ENCODE measurements at regions not wholly inside any gene's neighbourhood (a gene's known extent, or its start where the extent isn't known, plus 50 kb on each side); places are given as distances from the start of the nearest gene placed in this dataset.
"Not testable (repeated sequence)": the region's sequence is repeated elsewhere in the genome, so short reads cannot be mapped to it uniquely, and the experiment has no call there.

DNA sequence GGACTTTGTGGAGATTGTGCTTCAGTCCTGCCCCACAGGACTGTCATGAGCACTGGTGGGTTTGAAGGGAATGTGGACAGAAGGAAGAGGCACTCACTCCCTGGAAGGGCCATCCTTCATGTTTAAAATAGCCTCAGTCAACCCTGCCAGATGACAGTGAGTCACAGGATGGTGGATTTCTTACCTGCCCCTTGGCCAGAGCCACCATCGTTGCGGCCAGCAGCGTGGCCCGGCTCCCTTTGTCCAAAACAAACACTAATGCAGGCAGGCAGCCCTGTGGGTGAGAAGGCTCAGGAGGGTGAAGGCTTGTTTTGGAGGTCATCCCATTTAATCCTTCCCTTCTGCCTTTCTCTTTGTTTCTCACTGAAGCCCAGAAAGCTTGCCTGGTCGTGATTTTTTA, 422.7 kb downstream of the CD83 start:
- DNase-seq, result peak in 3 of 14 donors; percentile 1 to 94 (median 22)

DNA sequence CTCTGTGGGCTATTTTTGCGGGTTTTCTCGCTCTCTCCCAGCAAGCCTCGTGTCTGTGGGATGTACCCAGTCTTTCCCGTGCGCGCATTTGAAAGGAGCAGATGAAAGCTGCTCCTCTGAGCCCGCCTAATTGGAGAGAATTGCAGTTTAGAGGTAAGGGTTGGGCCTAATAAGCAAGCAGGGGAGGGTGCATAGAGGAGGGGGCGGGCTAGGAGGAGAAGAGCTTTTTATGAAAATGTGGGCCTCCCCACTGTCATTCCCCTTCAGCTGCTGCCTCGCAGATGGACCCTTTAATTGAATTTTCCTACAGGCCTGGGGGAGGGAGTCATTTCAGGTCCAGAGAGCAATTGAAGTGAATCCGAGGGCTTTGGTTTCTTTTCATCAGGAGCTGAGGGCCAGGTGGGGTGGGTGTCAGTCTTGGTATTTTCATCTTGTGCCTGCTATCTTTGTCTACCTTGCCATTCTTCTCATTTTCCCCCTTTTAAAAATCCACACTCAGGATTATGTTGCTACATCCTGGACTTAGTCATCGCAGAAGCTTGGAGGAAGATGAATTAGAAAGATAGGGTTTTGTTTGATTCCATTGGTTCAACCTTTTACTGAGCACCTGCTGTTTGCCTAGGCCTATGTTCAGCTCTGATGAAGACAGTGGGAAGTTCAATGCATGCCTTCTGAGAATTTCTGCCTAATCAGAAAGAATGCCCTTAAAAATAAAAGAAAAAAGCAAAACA, 423.4 kb downstream of the CD83 start:
- peak in 2 of 14 donors; percentile 22 to 46 for DNase-seq

DNA sequence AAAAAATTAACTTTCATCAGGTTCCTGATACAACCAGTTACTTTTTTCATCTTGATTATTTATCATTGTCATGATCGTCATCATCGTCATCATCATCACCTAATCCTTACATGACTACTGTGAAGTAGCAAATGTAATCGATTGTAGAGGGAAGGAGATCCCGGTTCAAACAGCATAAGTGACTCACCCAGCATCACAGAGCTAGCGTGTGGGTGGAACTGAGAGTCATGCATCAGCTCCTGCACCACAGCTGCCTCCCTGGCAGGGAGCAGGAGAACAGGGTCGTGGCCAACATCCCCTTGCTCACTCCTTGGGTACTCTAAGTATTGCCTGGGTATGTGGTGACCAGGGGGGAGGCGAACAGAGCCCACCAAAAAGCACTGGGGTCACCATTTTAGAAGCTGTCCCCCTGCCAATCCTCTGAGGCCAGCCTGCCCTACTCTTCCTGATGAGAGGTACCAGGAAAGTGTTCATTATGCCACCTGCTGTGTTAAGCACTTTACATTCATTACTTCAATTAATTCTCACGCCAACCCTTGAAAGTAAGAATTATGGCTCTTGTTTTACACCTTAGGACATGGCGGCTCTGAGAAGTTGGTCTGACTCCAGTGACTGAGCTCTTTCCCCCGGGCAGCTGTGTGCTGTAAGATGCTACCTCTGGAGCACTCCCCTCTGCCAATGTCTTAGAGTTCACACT, 425.2 kb downstream of the CD83 start:
- DNase-seq, result no peak

GRCh38 chr6:14543971-14544585, 426.5 kb downstream of the CD83 start:
- no peak for DNase-seq

GRCh38 chr6:14544666-14545065, 427.1 kb downstream of the CD83 start:
- no peak for DNase-seq

DNA sequence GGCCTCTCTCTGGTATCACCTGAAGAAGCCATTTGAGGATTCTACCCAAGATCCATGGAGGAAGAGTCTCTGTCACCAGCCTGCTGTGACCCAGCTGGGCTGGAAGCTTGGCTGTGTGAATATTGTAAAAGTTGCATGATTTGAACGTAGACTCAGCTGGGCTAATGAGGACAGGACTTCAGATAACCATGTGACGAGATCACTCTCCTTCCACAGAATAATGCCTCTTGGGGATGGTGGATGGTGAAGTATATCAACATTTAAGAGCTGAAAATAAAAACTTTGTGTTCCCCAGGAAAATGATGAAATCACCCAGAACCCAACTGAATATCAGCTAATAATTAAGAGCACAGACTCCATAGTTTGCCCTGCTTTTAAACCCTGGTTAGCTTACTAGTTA, 427.9 kb downstream of the CD83 start:
- no peak for DNase-seq

DNA sequence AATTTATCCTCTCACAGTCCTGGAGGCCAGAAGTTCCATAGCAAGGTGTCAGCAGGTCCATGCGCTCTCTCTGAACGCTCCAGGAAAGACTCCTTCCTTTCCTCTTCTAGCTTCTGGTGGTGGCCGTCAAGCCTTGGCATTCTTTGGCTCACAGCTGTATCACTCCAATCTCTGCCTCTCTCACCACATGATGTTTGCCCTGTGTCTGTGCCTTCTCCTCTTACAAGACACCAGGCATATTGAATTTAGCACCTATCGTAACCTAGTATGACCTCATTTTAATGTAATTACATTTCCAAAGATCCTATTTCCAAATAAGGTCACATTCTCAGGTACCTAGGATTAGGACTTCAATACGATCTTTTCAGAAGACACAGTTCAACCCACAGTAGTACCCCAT, 428.5 kb downstream of the CD83 start:
- no peak for DNase-seq

DNA sequence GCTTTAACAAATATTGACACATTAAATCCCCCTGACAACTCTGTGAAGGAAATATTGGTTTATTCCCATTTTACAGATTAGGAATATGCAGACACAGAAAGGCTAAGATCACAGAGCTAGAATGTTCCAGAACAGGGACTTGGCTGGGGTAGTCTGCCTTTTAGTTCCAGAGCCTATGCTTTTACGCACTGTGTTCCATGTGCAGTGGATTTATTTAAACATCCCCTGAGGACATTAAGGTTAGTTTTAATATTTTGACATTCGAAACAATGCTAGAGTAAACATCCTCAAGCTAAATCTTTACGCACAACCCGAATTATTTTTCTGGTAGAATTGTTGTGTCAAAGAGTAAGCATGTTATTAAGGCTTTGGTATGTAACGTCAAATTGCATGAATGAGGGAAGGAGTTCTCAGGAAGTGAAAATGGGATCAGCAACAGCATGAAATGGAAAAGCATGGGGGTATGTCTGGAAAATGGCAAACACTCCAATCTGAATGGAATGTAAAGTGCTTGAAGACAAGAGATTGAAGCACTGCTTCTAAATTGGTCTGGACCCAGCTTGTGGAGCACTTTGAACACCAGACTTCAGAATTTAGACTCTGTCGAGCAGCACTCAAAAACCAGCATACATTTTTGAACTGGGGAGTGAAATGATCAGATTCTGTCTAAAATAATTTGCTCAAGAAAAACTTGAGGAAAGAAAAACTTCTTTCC, 429.9 kb downstream of the CD83 start:
- DNase-seq, result no peak

- DNase-seq, result peak in 5 of 14 donors; percentile 1 to 19 (median 9)
Observed at GRCh38 chr6:14549304-14549770, 431.8 kb downstream of the CD83 start.

GRCh38 chr6:14549871-14550270, 432.3 kb downstream of the CD83 start:
- DNase-seq, result no peak

GRCh38 chr6:14550410-14550809, 432.8 kb downstream of the CD83 start:
- no peak for DNase-seq

DNA sequence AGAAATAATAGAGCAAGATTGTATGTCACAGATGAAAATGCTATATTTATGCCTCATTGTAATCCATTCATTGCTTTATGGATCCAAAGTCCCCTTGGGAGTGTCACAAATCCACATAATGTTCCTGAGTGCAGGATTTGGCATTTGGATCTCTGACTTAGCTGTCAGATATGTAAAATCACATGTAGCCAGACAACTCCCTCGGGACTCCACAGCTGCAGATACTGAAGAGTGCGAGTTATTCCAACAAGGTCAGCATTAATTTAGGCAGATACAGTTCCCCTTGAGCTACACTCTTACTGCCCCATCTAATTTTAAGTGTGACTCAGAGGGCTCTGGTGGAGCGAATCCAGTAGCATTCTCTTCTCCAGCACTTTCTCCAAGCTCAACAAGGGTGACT, 433.2 kb downstream of the CD83 start:
- no peak for DNase-seq

DNA sequence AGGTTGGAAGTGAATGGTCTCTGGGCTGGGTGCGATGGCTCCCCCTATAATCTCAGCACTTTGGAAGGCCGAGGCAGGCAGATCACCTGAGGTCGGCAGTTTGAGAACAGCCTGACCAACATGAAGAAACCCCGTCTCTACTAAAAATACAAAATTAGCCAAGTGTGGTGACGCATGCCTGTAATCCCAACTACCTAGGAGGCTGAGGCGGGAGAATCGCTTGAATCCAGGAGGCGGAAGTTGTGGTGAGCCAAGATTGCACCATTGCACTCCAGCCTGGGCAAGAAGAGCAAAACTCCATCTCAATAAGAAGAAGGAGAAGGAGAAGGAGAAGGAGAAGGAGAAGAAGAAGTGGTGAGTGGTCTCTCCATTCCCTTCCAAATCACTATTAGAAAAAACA, 434.0 kb downstream of the CD83 start:
- not testable (repeated sequence) for DNase-seq

DNA sequence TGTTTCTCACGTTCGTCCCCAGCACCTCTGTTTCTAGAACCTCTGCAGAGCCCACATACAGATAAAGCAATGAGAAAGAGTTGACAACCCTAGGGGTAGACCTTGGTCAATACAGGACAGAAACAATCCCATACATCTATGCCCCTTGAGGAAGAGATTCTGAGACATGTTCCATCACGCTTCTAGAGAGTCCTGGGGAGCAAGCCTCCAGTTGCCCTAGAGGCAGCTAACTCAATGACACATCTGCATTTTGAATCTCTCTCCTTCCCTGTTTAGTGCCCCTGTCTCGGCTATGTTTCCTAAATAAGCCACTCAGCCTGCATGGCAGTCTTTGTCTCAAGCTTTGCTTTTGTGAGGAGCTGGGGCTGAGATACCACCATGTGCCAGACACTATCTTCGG, 435.3 kb downstream of the CD83 start:
- DNase-seq, result no peak

- DNase-seq, result no peak
Observed at GRCh38 chr6:14553515-14553914, 435.9 kb downstream of the CD83 start.

DNA sequence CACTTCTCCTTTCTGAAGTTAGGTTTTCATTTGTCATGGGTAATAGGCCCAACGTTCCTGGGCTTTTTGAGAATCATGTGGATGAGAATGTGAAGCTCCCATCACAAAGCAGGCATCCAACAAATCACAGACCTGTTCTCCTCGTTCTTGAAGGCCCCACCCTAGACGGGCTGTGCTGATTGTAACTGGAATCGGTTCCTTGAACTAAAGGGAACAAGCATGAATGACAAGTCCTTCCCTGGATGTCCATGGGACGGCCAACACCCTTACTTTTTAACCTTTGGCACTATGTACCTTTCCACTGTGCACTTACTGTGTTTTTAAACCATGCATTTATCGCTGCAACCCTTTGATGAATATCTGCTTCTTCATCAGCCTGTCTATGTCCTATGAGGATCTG, 438.2 kb downstream of the CD83 start:
- no peak for DNase-seq

DNA sequence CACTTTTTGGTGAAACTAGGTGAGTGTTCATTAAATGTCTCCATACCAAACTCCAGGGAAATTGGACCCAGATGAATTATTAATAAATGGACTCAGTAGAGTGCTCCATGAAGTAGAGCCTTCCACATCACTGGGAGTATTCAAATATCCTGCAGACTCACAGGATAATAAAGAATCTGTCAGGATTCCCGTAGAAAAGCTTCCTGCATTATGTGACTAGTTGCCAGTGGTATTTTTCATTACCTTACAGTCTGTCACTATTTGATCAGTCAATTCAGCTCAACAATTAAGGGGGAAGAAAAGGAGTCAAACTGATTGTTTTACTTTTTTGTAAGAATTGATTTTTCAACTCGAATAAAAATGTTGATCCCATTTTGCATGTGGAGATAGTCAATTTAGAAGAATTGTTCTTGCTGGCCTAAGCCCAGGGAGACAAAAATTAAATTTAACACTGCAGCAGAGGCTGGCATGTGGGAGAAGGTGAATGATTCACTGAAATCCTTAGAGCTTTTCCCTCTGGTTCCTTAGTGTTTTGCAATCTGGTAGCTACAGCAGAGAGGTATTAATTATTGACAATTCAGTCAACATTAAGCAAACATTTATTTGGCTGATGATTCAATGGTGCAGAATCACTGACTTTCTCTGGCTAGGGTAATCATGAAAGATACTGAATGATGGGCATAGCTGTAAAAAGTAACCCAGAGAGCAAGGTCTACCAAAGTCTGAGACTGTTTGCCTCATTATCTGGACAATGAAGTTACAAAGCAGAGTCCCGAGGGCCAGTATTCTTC, 442.4 kb downstream of the CD83 start:
- no peak for DNase-seq

DNA sequence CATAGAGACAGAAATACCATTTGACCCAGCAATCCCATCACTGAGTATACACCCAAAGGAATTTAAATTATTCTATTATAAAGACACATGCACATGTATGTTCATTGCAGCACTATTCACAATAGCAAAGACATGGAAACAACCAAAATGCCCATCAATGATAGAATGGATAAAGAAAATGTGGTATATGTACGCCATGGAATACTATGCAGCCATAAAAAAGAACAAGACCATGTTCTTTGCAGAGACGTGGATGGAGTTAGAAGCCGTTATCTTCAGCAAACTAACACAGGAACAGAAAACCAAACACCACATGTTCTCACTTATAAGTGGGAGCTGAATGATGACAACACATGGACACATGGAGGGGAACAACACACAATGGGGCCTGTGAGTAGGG, 444.0 kb downstream of the CD83 start:
- DNase-seq, result not testable (repeated sequence)

DNA sequence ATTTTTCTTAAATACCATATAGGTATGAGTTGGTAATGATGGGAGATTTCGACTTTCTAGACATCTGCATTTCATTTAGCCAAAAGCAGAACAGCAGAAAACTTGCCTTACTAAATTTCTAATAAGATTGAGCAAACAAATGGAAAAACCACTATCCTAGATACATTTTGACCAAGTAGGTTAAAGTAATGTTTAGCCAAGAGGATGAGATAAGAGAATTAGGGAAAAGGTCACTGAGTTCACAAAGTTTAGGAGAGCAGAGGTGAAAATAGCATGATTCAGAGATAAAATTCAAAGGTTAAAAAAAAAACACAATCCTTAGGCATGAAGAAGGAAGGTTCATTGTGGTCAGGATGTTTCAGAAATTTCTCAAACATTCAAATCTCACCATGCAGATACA, 450.3 kb downstream of the CD83 start:
- no peak for DNase-seq

- DNase-seq, result no peak
Observed at GRCh38 chr6:14569394-14569793, 451.8 kb downstream of the CD83 start.

DNA sequence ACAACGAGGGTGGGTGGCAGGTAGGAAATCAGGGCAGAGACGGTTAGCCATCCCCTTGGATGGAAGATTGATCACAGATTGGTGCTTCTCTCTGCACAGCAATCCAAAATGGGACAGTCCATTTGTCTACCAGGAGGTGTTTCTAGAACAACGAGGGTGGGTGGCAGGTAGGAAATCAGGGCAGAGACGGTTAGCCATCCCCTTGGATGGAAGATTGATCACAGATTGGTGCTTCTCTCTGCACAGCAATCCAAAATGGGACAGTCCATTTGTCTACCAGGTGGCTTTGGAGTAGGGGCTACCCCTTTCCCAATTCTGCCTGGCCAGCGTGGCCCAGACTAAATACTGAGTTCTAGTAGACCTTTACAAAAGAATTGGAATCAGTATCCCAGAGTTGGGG, 452.3 kb downstream of the CD83 start:
- DNase-seq, result not testable (repeated sequence)

GRCh38 chr6:14571001-14571400, 453.4 kb downstream of the CD83 start:
- no peak for DNase-seq

Measured in C1 segment of cervical spinal cord (tissue), 14 donors.